ENCODE measurements at regions not wholly inside any gene's neighbourhood (a gene's known extent, or its start where the extent isn't known, plus 50 kb on each side); places are given as distances from the start of the nearest gene placed in this dataset.

DNA sequence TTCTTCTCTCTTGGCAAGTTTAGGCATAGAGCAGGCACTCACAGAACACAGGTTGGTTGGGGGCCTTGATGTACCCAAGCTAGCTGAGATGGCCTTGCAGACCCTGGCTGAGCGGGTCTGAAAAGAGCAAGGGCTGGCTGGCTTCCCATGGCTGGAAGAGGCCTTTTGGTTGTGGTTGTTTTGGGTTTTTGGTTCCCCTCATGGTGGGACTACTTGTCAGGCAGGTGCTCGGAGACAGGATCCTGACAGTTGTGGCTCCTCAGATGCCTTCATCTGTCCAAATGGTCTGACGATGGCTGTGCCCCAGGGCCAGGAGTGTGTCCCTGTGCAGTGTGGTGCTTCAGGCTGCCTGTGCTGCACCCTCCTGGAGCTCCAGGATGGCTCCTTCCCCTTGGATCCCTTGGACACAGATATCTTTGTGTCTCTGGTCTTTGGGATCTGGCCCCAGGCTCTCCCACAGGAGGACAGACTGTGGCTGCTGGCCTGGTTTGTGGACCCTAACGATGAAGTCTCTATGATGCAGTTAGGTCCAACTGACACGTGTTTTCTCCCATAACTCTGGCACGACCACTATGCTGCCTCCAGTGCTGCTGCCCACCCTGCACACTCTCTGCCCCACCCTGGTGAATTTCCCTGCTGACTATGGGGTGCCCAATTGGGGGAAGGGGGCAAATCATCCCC, 321.5 kb upstream of the ZNF32 start:
- H3K36me3 Mint-ChIP-seq: no peaks in the 10 kb centered on the region
- no peaks in the 10 kb centered on the region for H3K9me3 ChIP-seq
- peaks cover 0 to 25% of the 10 kb centered on the region in 2 experiments for H3K27me3 ChIP-seq (replicated peaks in 1 of 2; ENCODE audit: control insufficient read depth in 2 of 2, extremely low read depth in 1 of 2, insufficient read depth in 2 of 2, low read length in 1 of 2)
- DNase-seq: no peak
- H3K27me3 Mint-ChIP-seq: peaks cover 8 to 9% of the 10 kb centered on the region in 2 donors
- no peak overlapping the region for H3K4me3 Mint-ChIP-seq
- H3K36me3 ChIP-seq (ENCODE audit: control insufficient read depth in 2 of 2, extremely low read depth in 1 of 2, insufficient read depth in 1 of 2, low read length in 1 of 2): no peaks in the 10 kb centered on the region
- no peaks in the 10 kb centered on the region for H3K9me3 Mint-ChIP-seq
- ChIA-PET CTCF (no interaction called here), POLR2A (no interaction called here)
- no peak overlapping the region for H3K4me3 ChIP-seq (ENCODE audit: control insufficient read depth in 1 of 2, extremely low read depth in 1 of 2, low read length in 1 of 2)
- H3K4me1 ChIP-seq (ENCODE audit: control insufficient read depth in 1 of 2, extremely low read depth in 1 of 2, insufficient read depth in 2 of 2, low read length in 2 of 2): no peaks in the 10 kb centered on the region
- 69% methylated on average over 3 of the region's 6 CpGs for WGBS (ENCODE audit: insufficient coverage)
- H3K27ac ChIP-seq (ENCODE audit: low read length): no peak overlapping the region
- peaks cover 3 to 9% (median 5%) of the 10 kb centered on the region in 3 donors for H3K4me1 Mint-ChIP-seq
- no peak for ATAC-seq (replicated peaks in 1 of 4)
- no peak overlapping the region for H3K27ac Mint-ChIP-seq

DNA sequence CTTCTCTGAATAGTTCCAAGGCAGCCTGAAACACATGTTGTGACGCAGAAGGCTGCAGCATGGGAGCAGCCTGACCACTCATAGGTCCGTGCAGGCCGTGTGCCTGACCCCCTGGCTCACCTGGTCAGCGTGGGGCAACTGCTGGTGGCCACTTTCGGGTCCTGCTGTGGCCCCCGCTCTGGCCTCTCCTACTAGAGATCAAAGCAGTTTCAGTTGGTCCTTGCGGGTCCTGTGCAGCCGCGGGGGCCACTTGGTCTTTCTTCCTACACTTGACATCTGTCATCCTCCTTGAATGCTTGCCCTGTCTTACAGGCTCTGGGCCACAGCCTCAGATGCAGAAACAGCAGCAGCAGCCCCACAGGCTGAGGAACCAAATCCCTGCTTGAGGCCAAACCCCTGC, 320.8 kb upstream of the ZNF32 start:
- Histone ChIP-seq H3K4me3 (ENCODE audit: control insufficient read depth in 1 of 2, extremely low read depth in 1 of 2, low read length in 1 of 2) (no peak overlapping the region), H3K9me3 (no peaks in the 10 kb centered on the region), H3K36me3 (ENCODE audit: control insufficient read depth in 2 of 2, extremely low read depth in 1 of 2, insufficient read depth in 1 of 2, low read length in 1 of 2) (no peaks in the 10 kb centered on the region), H3K4me1 (ENCODE audit: control insufficient read depth in 1 of 2, extremely low read depth in 1 of 2, insufficient read depth in 2 of 2, low read length in 2 of 2) (no peaks in the 10 kb centered on the region), H3K27me3 (replicated peaks in 1 of 2; ENCODE audit: control insufficient read depth in 2 of 2, extremely low read depth in 1 of 2, insufficient read depth in 2 of 2, low read length in 1 of 2) (peaks cover 0 to 25% of the 10 kb centered on the region in 2 experiments), H3K27ac (ENCODE audit: low read length) (no peak overlapping the region)
- POLR2A ChIA-PET: no interaction called here
- WGBS (ENCODE audit: insufficient coverage): 78% methylated on average over 9 of the region's 9 CpGs
- H3K4me1 Mint-ChIP-seq: peaks cover 6 to 16% (median 8%) of the 10 kb centered on the region in 3 donors
- H3K27ac Mint-ChIP-seq: no peak overlapping the region
- ATAC-seq (replicated peaks in 1 of 4) (no peak), DNase-seq (no peak)
- H3K36me3 Mint-ChIP-seq: no peaks in the 10 kb centered on the region
- H3K4me3 Mint-ChIP-seq: no peak overlapping the region
- CTCF ChIA-PET: no interaction called here
- no peaks in the 10 kb centered on the region for H3K9me3 Mint-ChIP-seq
- H3K27me3 Mint-ChIP-seq: peaks cover 10 to 12% of the 10 kb centered on the region in 2 donors

DNA sequence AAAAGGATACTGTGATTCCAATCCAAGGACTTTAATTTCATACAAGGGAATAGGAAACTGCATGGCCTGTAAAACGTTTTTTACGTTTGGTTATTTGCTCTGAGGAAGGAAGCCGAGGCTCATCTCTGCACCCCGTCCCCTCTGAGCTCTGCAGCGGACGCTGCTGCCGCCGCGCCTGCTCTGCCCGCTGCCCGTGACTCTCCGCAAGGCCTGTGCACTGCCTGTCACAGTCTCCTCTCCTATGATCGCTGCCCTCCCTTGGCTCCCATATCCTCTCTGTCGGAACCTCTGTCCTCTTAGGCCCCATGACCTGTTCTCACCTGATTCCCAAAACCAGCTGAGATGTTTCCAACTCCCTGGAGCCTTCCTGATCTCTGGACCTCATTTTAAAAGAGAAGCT, 320.3 kb upstream of the ZNF32 start:
- 85% methylated on average over 12 of the region's 14 CpGs for WGBS (ENCODE audit: insufficient coverage)
- DNase-seq (no peak), ATAC-seq (replicated peaks in 1 of 4) (no peak)
- no peak overlapping the region for H3K4me3 ChIP-seq (ENCODE audit: control insufficient read depth in 1 of 2, extremely low read depth in 1 of 2, low read length in 1 of 2)
- H3K27me3 Mint-ChIP-seq: peaks cover 14 to 18% of the 10 kb centered on the region in 2 donors
- H3K9me3 Mint-ChIP-seq: no peaks in the 10 kb centered on the region
- POLR2A ChIA-PET: no interaction called here
- no peak overlapping the region for H3K27ac Mint-ChIP-seq
- CTCF ChIA-PET: no interaction called here
- no peaks in the 10 kb centered on the region for H3K36me3 Mint-ChIP-seq
- no peaks in the 10 kb centered on the region for H3K4me1 ChIP-seq (ENCODE audit: control insufficient read depth in 1 of 2, extremely low read depth in 1 of 2, insufficient read depth in 2 of 2, low read length in 2 of 2)
- H3K4me1 Mint-ChIP-seq: peaks cover 6 to 18% (median 8%) of the 10 kb centered on the region in 3 donors
- no peaks in the 10 kb centered on the region for H3K36me3 ChIP-seq (ENCODE audit: control insufficient read depth in 2 of 2, extremely low read depth in 1 of 2, insufficient read depth in 1 of 2, low read length in 1 of 2)
- H3K27ac ChIP-seq (ENCODE audit: low read length): no peak overlapping the region
- peaks cover 2 to 23% of the 10 kb centered on the region in 2 experiments for H3K27me3 ChIP-seq (replicated peaks in 1 of 2; ENCODE audit: control insufficient read depth in 2 of 2, extremely low read depth in 1 of 2, insufficient read depth in 2 of 2, low read length in 1 of 2)
- no peaks in the 10 kb centered on the region for H3K9me3 ChIP-seq
- H3K4me3 Mint-ChIP-seq: no peak overlapping the region

DNA sequence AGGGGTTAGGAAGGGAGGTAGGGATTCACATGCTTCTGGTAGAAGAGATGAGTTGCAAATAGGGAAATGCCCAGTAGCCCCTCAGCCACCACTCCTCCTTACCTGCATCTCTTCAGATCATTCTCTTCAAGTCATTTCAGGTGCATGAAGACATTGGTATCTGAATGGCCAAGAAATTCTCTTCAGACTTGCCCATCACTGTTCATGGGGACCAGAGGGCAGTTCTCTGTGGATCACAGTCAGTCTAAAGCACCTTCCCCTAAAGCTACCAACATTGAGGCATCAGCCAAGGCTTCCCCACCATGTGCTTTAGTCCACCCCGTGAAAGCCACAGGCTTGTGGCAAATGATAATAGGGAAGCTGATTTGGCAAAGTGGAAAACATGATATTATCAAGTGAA, 319.4 kb upstream of the ZNF32 start:
- H3K27me3 Mint-ChIP-seq: peaks cover 17 to 18% of the 10 kb centered on the region in 2 donors
- DNase-seq (no peak), ATAC-seq (replicated peaks in 1 of 4) (no peak)
- H3K27me3 ChIP-seq (replicated peaks in 1 of 2; ENCODE audit: control insufficient read depth in 2 of 2, extremely low read depth in 1 of 2, insufficient read depth in 2 of 2, low read length in 1 of 2): peaks cover 2 to 23% of the 10 kb centered on the region in 2 experiments
- H3K9me3 ChIP-seq: no peaks in the 10 kb centered on the region
- H3K27ac Mint-ChIP-seq: no peak overlapping the region
- H3K4me1 ChIP-seq (ENCODE audit: control insufficient read depth in 1 of 2, extremely low read depth in 1 of 2, insufficient read depth in 2 of 2, low read length in 2 of 2): no peaks in the 10 kb centered on the region
- no peak overlapping the region for H3K4me3 Mint-ChIP-seq
- WGBS (ENCODE audit: insufficient coverage): no CpG with 5 or more reads among the region's 1 CpG
- no peaks in the 10 kb centered on the region for H3K36me3 ChIP-seq (ENCODE audit: control insufficient read depth in 2 of 2, extremely low read depth in 1 of 2, insufficient read depth in 1 of 2, low read length in 1 of 2)
- H3K4me1 Mint-ChIP-seq: peaks cover 6 to 18% (median 8%) of the 10 kb centered on the region in 3 donors
- H3K27ac ChIP-seq (ENCODE audit: low read length): no peak overlapping the region
- ChIA-PET CTCF (no interaction called here), POLR2A (no interaction called here)
- H3K9me3 Mint-ChIP-seq: no peaks in the 10 kb centered on the region
- no peaks in the 10 kb centered on the region for H3K36me3 Mint-ChIP-seq
- no peak overlapping the region for H3K4me3 ChIP-seq (ENCODE audit: control insufficient read depth in 1 of 2, extremely low read depth in 1 of 2, low read length in 1 of 2)

DNA sequence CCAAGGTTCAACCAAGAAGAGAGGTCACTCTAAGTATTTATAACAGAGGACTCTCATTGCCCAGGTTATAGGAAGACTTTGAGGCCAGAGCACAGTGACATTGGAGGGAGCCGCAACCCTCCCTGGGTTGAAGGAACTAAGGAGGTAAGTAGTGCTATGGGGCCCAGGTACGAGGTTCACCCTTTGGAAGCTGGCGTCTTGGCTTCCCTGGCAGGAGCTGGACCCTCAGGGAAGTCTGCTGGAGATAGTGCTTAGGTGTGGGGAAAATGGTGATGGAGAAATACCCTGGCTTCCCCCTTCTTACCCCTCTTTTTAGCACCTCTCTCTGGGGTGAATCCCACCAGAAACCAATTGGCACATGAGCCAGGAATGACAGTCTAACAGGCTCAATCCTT, 317.9 kb upstream of the ZNF32 start:
- DNase-seq: no peak
- no peak for ATAC-seq (replicated peaks in 1 of 4)
- H3K36me3 Mint-ChIP-seq: no peaks in the 10 kb centered on the region
- ChIA-PET POLR2A (no interaction called here), CTCF (no interaction called here)
- H3K9me3 Mint-ChIP-seq: no peaks in the 10 kb centered on the region
- no peaks in the 10 kb centered on the region for H3K36me3 ChIP-seq (ENCODE audit: control insufficient read depth in 2 of 2, extremely low read depth in 1 of 2, insufficient read depth in 1 of 2, low read length in 1 of 2)
- no CpG with 5 or more reads among the region's 3 CpGs for WGBS (ENCODE audit: insufficient coverage)
- H3K9me3 ChIP-seq: no peaks in the 10 kb centered on the region
- H3K4me1 Mint-ChIP-seq: peaks cover 6 to 18% (median 8%) of the 10 kb centered on the region in 3 donors
- H3K4me3 ChIP-seq (ENCODE audit: control insufficient read depth in 1 of 2, extremely low read depth in 1 of 2, low read length in 1 of 2): no peak overlapping the region
- H3K27me3 Mint-ChIP-seq: peaks cover 15 to 21% of the 10 kb centered on the region in 2 donors
- H3K4me3 Mint-ChIP-seq: no peak overlapping the region
- H3K27ac Mint-ChIP-seq: no peak overlapping the region
- peaks cover 2 to 28% of the 10 kb centered on the region in 2 experiments for H3K27me3 ChIP-seq (replicated peaks in 1 of 2; ENCODE audit: control insufficient read depth in 2 of 2, extremely low read depth in 1 of 2, insufficient read depth in 2 of 2, low read length in 1 of 2)
- no peak overlapping the region for H3K27ac ChIP-seq (ENCODE audit: low read length)
- no peaks in the 10 kb centered on the region for H3K4me1 ChIP-seq (ENCODE audit: control insufficient read depth in 1 of 2, extremely low read depth in 1 of 2, insufficient read depth in 2 of 2, low read length in 2 of 2)

DNA sequence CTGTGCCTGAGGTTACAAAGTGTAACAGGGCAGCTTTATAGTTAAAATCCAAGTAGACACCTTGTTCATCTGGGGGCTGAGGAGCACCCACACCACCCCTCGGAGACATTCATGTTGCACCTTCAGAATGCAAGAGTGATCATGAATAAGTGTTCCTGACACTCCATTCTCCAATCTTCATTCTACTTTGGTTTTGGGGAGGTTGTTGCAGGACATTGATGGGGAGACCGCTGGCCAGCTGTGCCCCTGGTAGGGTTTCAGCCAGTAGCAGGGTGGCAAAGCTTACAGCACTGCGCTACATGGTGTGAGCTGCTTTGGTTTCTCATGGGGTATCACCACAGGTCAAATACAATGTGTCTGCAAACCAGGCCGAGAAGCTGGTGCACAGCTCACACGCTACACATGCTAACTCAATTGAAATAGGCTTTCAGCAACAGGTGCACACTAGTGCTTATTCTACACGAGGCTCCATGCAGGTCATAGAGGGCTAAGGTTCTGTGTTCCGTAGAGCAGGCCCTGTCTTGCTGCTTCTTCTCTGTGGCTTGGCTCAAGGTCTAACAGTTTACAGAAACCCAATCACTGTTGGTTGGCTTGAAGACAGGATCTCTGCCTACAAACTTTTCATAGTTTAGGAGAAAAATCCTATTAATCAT, 317.4 kb upstream of the ZNF32 start:
- WGBS (ENCODE audit: insufficient coverage): 89% methylated on average over 6 of the region's 7 CpGs
- ATAC-seq (replicated peaks in 1 of 4) (no peak), DNase-seq (no peak)
- Mint-ChIP-seq H3K27me3 (peaks cover 15 to 21% of the 10 kb centered on the region in 2 donors), H3K4me3 (no peak overlapping the region), H3K36me3 (no peaks in the 10 kb centered on the region), H3K27ac (no peak overlapping the region), H3K9me3 (no peaks in the 10 kb centered on the region), H3K4me1 (peaks cover 6 to 18% (median 8%) of the 10 kb centered on the region in 3 donors)
- Histone ChIP-seq H3K4me1 (ENCODE audit: control insufficient read depth in 1 of 2, extremely low read depth in 1 of 2, insufficient read depth in 2 of 2, low read length in 2 of 2) (no peaks in the 10 kb centered on the region), H3K27me3 (replicated peaks in 1 of 2; ENCODE audit: control insufficient read depth in 2 of 2, extremely low read depth in 1 of 2, insufficient read depth in 2 of 2, low read length in 1 of 2) (peaks cover 2 to 28% of the 10 kb centered on the region in 2 experiments), H3K9me3 (no peaks in the 10 kb centered on the region), H3K4me3 (ENCODE audit: control insufficient read depth in 1 of 2, extremely low read depth in 1 of 2, low read length in 1 of 2) (no peak overlapping the region), H3K27ac (ENCODE audit: low read length) (no peak overlapping the region), H3K36me3 (ENCODE audit: control insufficient read depth in 2 of 2, extremely low read depth in 1 of 2, insufficient read depth in 1 of 2, low read length in 1 of 2) (no peaks in the 10 kb centered on the region)
- ChIA-PET CTCF (no interaction called here), POLR2A (no interaction called here)
